H9 (cell line): ENCODE measurements at regions not wholly inside any gene's neighbourhood (a gene's known extent, or its start where the extent isn't known, plus 50 kb on each side); places are given as distances from the start of the nearest gene placed in this dataset.

Experiments used
- DNase-seq: peaks from one replicate; pipeline ENCODE4 v3.0.0-alpha.2; 2017
- H2AFZ ChIP-seq: one replicate; pipeline ENCODE4 v1.6.1; 2013; ENCODE audit warnings: mild to moderate bottlenecking, low read length, control low read depth, moderate library complexity
- H2AK5ac ChIP-seq: 2 replicates; pipeline ENCODE4 v1.6.1; 2013; ENCODE audit warnings: low read length, control low read depth, mixed read lengths; ENCODE audit not compliant: insufficient read length
- H2BK120ac ChIP-seq: one replicate; pipeline ENCODE4 v1.6.1; 2013; ENCODE audit warnings: low read depth, mild to moderate bottlenecking, low read length, control low read depth, inconsistent platforms; ENCODE audit not compliant: poor library complexity, severe bottlenecking
- H2BK12ac ChIP-seq: 2 replicates; pipeline ENCODE4 v1.6.1; 2013; ENCODE audit warnings: low read length, control low read depth, mixed read lengths, low read depth; ENCODE audit not compliant: insufficient read length
- H2BK15ac ChIP-seq: 2 replicates; pipeline ENCODE4 v1.6.1; 2013; ENCODE audit warnings: low read depth, low read length, control low read depth
- H2BK20ac ChIP-seq: one replicate; pipeline ENCODE4 v1.6.1; 2013; ENCODE audit warnings: low read depth, mild to moderate bottlenecking, low read length, control low read depth, inconsistent platforms; ENCODE audit not compliant: poor library complexity, severe bottlenecking
- H2BK5ac ChIP-seq: 2 replicates; pipeline ENCODE4 v1.6.1; 2013; ENCODE audit warnings: low read length, control low read depth, mixed read lengths; ENCODE audit not compliant: insufficient read length
- H3K14ac ChIP-seq: 2 replicates; pipeline ENCODE4 v1.6.1; 2013; ENCODE audit warnings: low read length, control low read depth; ENCODE audit not compliant: insufficient read depth
- H3K18ac ChIP-seq: 2 replicates; pipeline ENCODE4 v1.6.1; 2013; ENCODE audit warnings: low read depth, mild to moderate bottlenecking, mixed read lengths, low read length, control low read depth; ENCODE audit not compliant: insufficient read length
- H3K23ac ChIP-seq: 2 replicates; pipeline ENCODE4 v1.6.1; 2013; ENCODE audit warnings: low read length, control low read depth, mixed read lengths, low read depth; ENCODE audit not compliant: insufficient read length
- H3K23me2 ChIP-seq: 2 replicates; pipeline ENCODE4 v1.6.1; 2013; ENCODE audit warnings: low read depth, mild to moderate bottlenecking, mixed read lengths, low read length, control low read depth; ENCODE audit not compliant: insufficient read length, poor library complexity, severe bottlenecking
- H3K27ac ChIP-seq: 2 replicates; pipeline ENCODE4 v1.5.1; 2013; ENCODE audit warnings: low read length, control low read depth, mixed read lengths, low read depth; ENCODE audit not compliant: insufficient read length
- H3K27me3 ChIP-seq: 2 replicates; pipeline ENCODE4 v1.6.1; 2013; ENCODE audit warnings: low read length, control low read depth, inconsistent platforms; ENCODE audit not compliant: insufficient read depth
- H3K4ac ChIP-seq: 2 replicates; pipeline ENCODE4 v1.6.1; 2013; ENCODE audit warnings: low read depth, mild to moderate bottlenecking, control low read depth, inconsistent platforms, low read length, moderate library complexity
- H3K4me1 ChIP-seq: 2 replicates; pipeline ENCODE4 v1.6.1; 2013; ENCODE audit warnings: low read length, control low read depth, inconsistent platforms; ENCODE audit not compliant: insufficient read depth
- H3K4me2 ChIP-seq: 2 replicates; pipeline ENCODE4 v1.6.1; 2013; ENCODE audit warnings: low read length, control low read depth, mixed read lengths; ENCODE audit not compliant: insufficient read length, insufficient read depth
- H3K56ac ChIP-seq: 2 replicates; pipeline ENCODE4 v1.6.1; 2013; ENCODE audit warnings: low read depth, mild to moderate bottlenecking, mixed read lengths, low read length, control low read depth; ENCODE audit not compliant: insufficient read length
- H3K79me1 ChIP-seq: 2 replicates; pipeline ENCODE4 v1.6.1; 2013; ENCODE audit warnings: low read depth, mild to moderate bottlenecking, moderate library complexity, low read length, control low read depth, inconsistent platforms; ENCODE audit not compliant: insufficient read depth, poor library complexity, severe bottlenecking
- H3K79me2 ChIP-seq: 2 replicates; pipeline ENCODE4 v1.6.1; 2013; ENCODE audit warnings: low read length, control low read depth, inconsistent platforms; ENCODE audit not compliant: insufficient read depth
- H3K9ac ChIP-seq: 2 replicates; pipeline ENCODE4 v1.6.1; 2013; ENCODE audit warnings: low read length, control low read depth, mixed read lengths; ENCODE audit not compliant: insufficient read length; ENCODE audit errors: extremely low read depth
- H3K9me3 ChIP-seq: one replicate; pipeline ENCODE4 v1.6.1; 2013; ENCODE audit warnings: low read depth, low read length, inconsistent platforms; ENCODE audit not compliant: control insufficient read depth
- H3T11ph ChIP-seq: one replicate; pipeline ENCODE4 v1.6.1; 2013; ENCODE audit warnings: mild to moderate bottlenecking, low read length, control low read depth, inconsistent platforms
- H4K20me1 ChIP-seq: one replicate; pipeline ENCODE4 v1.6.1; 2013; ENCODE audit not compliant: control insufficient read depth, insufficient read length, insufficient read depth
- H4K5ac ChIP-seq: 2 replicates; pipeline ENCODE4 v1.6.1; 2013; ENCODE audit warnings: low read depth, mild to moderate bottlenecking, mixed read lengths, low read length, control low read depth; ENCODE audit not compliant: insufficient read length
- H4K8ac ChIP-seq: replicated peaks from 2 replicates; pipeline ENCODE4 v1.6.1; 2013; ENCODE audit warnings: low read length, control low read depth, mixed read lengths, low read depth; ENCODE audit not compliant: insufficient read length
- H4K91ac ChIP-seq: 2 replicates; pipeline ENCODE4 v1.6.1; 2013; ENCODE audit warnings: low read depth, mild to moderate bottlenecking, moderate library complexity, mixed read lengths, low read length, control low read depth; ENCODE audit not compliant: insufficient read length
- H3K27ac Mint-ChIP-seq, 3 experiments: 2 replicates in 2 of 3; 3 replicates in 1 of 3; pipeline ENCODE4 v1.8.0; 2020 to 2021; ENCODE audit warnings: mixed read lengths in 3 of 3, mild to moderate bottlenecking in 1 of 3, moderate library complexity in 1 of 3
- H3K27me3 Mint-ChIP-seq: 2 replicates; pipeline ENCODE4 v1.8.0; 2021; ENCODE audit warnings: low read depth, mild to moderate bottlenecking, moderate library complexity, mixed read lengths
- H3K36me3 Mint-ChIP-seq, 3 experiments: 2 replicates in 2 of 3; 3 replicates in 1 of 3; pipeline ENCODE4 v1.8.0; 2020 to 2021; ENCODE audit warnings: low read depth in 3 of 3, mixed read lengths in 3 of 3; ENCODE audit not compliant: insufficient read depth in 1 of 3
- H3K4me1 Mint-ChIP-seq, 2 experiments: 2 replicates each; pipeline ENCODE4 v1.8.0; 2020; ENCODE audit warnings: mixed read lengths in 2 of 2
- H3K4me3 Mint-ChIP-seq, 2 experiments: 2 replicates in 1 of 2; 3 replicates in 1 of 2; pipeline ENCODE4 v1.8.0; 2020 to 2021; ENCODE audit warnings: mild to moderate bottlenecking in 2 of 2, mixed read lengths in 2 of 2, moderate library complexity in 1 of 2
- H3K9me3 Mint-ChIP-seq, 2 experiments: 2 replicates in 1 of 2; 3 replicates in 1 of 2; pipeline ENCODE4 v1.8.0; 2020; ENCODE audit warnings: mild to moderate bottlenecking in 2 of 2, mixed read lengths in 2 of 2, moderate library complexity in 1 of 2
- CTCF ChIP-seq: fragments of 200-600 bp; sonication (generic); conservative IDR thresholded peaks from 3 replicates; pipeline ENCODE4 v1.8.0; 2021; ENCODE audit warnings: antibody characterized with exemption, mild to moderate bottlenecking
- WGBS: extraction: QIAGEN DNeasy Blood & Tissue Kit; methylation state at CpG from one replicate; pipeline ENCODE4 v1.1.7; 2013; ENCODE audit warnings: missing lambda C conversion rate, low lambda C conversion rate, mixed read lengths; ENCODE audit not compliant: insufficient read length; ENCODE audit errors: extremely low coverage; 5-methylcytosine and 5-hydroxymethylcytosine counted together

- Histone ChIP-seq H4K8ac (no peak overlapping the region), H2BK20ac (no peak overlapping the region), H3K4me1 (no peaks in the 10 kb centered on the region; the same call in 1 of the 2 replicates), H3K79me1 (no peaks in the 10 kb centered on the region), H3K23me2 (no peaks in the 10 kb centered on the region), H4K20me1 (no peaks in the 10 kb centered on the region), H3K56ac (no peak overlapping the region), H3K79me2 (no peaks in the 10 kb centered on the region), H3K27me3 (no peaks in the 10 kb centered on the region), H3K9me3 (no peaks in the 10 kb centered on the region), H3K4ac (no peak overlapping the region), H3K14ac (no peak overlapping the region), H2AFZ (no peak overlapping the region), H3K23ac (no peak overlapping the region), H4K91ac (no peak overlapping the region), H2BK15ac (no peak overlapping the region), H3K4me2 (no peak overlapping the region), H2BK120ac (no peak overlapping the region), H3K18ac (no peak overlapping the region), H3K27ac (no peak overlapping the region), H2BK5ac (no peak overlapping the region), H2AK5ac (no peak overlapping the region), H3T11ph (no peak overlapping the region), H4K5ac (no peak overlapping the region), H3K9ac (no peak overlapping the region), H2BK12ac (no peak overlapping the region)
- Mint-ChIP-seq H3K27me3 (no peaks in the 10 kb centered on the region; the same call in 1 of the 2 replicates), H3K27ac (no peak overlapping the region; a peak in 1 of 7 replicates), H3K9me3 (no peaks in the 10 kb centered on the region), H3K4me3 (no peak overlapping the region), H3K36me3 (no peaks in the 10 kb centered on the region), H3K4me1 (peaks cover 14 to 18% of the 10 kb centered on the region in 2 experiments)
- no peak for DNase-seq
- WGBS: no CpG with 5 or more reads among the region's 2 CpGs
- TF ChIP-seq CTCF: no peak
These were observed 214.2 kb upstream of the ARHGAP42 start for GRCh38 chr11:100472727-100473389.
